ENCODE measurements at regions not wholly inside any gene's neighbourhood (a gene's known extent, or its start where the extent isn't known, plus 50 kb on each side); places are given as distances from the start of the nearest gene placed in this dataset.
"Not testable (repeated sequence)": the region's sequence is repeated elsewhere in the genome, so short reads cannot be mapped to it uniquely, and the experiment has no call there.

DNA sequence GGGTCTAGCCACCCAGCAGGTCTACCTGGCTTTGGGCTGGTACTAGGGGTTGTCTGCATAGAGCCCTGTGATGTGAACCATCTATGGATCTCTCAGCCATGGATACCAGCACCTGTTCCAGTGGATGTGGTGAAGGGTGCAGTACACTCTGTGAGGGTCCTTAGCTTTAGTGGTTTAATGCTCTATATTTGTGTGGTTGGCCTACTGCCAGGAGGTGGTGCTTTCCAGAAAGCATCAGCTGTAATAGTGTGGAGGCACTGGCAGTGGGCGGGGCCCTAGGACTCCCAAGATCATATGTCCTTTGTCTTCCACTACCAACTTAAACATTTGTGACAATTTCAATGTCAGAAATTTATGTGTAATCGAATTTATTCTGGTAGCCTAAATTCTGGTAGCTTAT, 1065.1 kb downstream of the RPIA start:
- not testable (repeated sequence) for TF ChIP-seq POLR2A (IDR thresholded peaks at IDR 0.05; ENCODE audit: low read length); GATA1 (IDR thresholded peaks at IDR 0.05; ENCODE audit: low read depth, low read length)
